Loucy (cell line): ENCODE measurements at regions not wholly inside any gene's neighbourhood (a gene's known extent, or its start where the extent isn't known, plus 50 kb on each side); places are given as distances from the start of the nearest gene placed in this dataset.

Experiments used
- H2AFZ ChIP-seq: fragments of 200-600 bp; sonication (generic); 2 replicates; pipeline ENCODE4 v1.6.0; 2016; ENCODE audit warnings: antibody characterized with exemption, mild to moderate bottlenecking, low read length, moderate library complexity
- H3F3A ChIP-seq: fragments of 200-600 bp; 2 replicates; pipeline ENCODE4 v1.6.0; 2016; ENCODE audit warnings: antibody characterized with exemption, low read depth, mild to moderate bottlenecking
- H3K27me3 ChIP-seq: fragments of 200-600 bp; sonication (generic); 2 replicates; pipeline ENCODE4 v1.6.1; 2014; ENCODE audit warnings: low read length, mild to moderate bottlenecking; ENCODE audit not compliant: insufficient read depth, poor library complexity, severe bottlenecking
- H3K36me3 ChIP-seq: fragments of 200-600 bp; sonication (generic); 2 replicates; pipeline ENCODE4 v1.6.1; 2016; ENCODE audit warnings: low read length; ENCODE audit not compliant: insufficient read depth
- H3K4me1 ChIP-seq: fragments of 200-600 bp; sonication (generic); 2 replicates; pipeline ENCODE4 v1.5.1; 2014; ENCODE audit warnings: low read length, mild to moderate bottlenecking; ENCODE audit not compliant: insufficient read depth, poor library complexity, severe bottlenecking
- H3K4me2 ChIP-seq: fragments of 200-600 bp; sonication (generic); 2 replicates; pipeline ENCODE4 v1.6.0; 2014; ENCODE audit warnings: antibody characterized with exemption, low read length, low read depth, mild to moderate bottlenecking; ENCODE audit not compliant: poor library complexity, severe bottlenecking
- H3K4me3 ChIP-seq: fragments of 200-600 bp; sonication (generic); 2 replicates; pipeline ENCODE4 v1.5.1; 2014; ENCODE audit warnings: low read length, mild to moderate bottlenecking, mixed read lengths; ENCODE audit not compliant: poor library complexity, severe bottlenecking
- H3K79me2 ChIP-seq: fragments of 200-600 bp; sonication (generic); 2 replicates; pipeline ENCODE4 v1.6.1; 2014; ENCODE audit warnings: low read length; ENCODE audit not compliant: insufficient read depth
- H3K9ac ChIP-seq: fragments of 200-600 bp; sonication (generic); 2 replicates; pipeline ENCODE4 v1.6.0; 2014; ENCODE audit warnings: mild to moderate bottlenecking, low read depth, low read length, moderate library complexity; ENCODE audit not compliant: poor library complexity, severe bottlenecking
- H3K9me2 ChIP-seq: fragments of 200-600 bp; sonication (generic); replicated peaks from 2 replicates; pipeline ENCODE4 v1.6.1; 2016; ENCODE audit warnings: low read depth, low read length, mixed read lengths
- H3K9me3 ChIP-seq: fragments of 200-600 bp; sonication (generic); 2 replicates; pipeline ENCODE4 v1.6.1; 2014; ENCODE audit warnings: mild to moderate bottlenecking, antibody characterized with exemption, low read length, low read depth; ENCODE audit not compliant: insufficient read depth
- H4K20me1 ChIP-seq: fragments of 200-600 bp; sonication (generic); 2 replicates; pipeline ENCODE4 v1.6.0; 2014; ENCODE audit warnings: antibody characterized with exemption, low read length, mild to moderate bottlenecking; ENCODE audit not compliant: insufficient read depth, poor library complexity, severe bottlenecking
- CTCF ChIP-seq: fragments of 200-600 bp; sonication (generic); conservative IDR thresholded peaks from 2 replicates; pipeline ENCODE4 v1.5.1; 2014; ENCODE audit warnings: mild to moderate bottlenecking, antibody characterized with exemption, low read length
- EZH2phosphoT487 ChIP-seq: fragments of 200-600 bp; IDR thresholded peaks from 2 replicates; pipeline ENCODE4 v1.6.1; 2018; ENCODE audit warnings: antibody characterized with exemption, mild to moderate bottlenecking, moderate library complexity, borderline replicate concordance

DNA sequence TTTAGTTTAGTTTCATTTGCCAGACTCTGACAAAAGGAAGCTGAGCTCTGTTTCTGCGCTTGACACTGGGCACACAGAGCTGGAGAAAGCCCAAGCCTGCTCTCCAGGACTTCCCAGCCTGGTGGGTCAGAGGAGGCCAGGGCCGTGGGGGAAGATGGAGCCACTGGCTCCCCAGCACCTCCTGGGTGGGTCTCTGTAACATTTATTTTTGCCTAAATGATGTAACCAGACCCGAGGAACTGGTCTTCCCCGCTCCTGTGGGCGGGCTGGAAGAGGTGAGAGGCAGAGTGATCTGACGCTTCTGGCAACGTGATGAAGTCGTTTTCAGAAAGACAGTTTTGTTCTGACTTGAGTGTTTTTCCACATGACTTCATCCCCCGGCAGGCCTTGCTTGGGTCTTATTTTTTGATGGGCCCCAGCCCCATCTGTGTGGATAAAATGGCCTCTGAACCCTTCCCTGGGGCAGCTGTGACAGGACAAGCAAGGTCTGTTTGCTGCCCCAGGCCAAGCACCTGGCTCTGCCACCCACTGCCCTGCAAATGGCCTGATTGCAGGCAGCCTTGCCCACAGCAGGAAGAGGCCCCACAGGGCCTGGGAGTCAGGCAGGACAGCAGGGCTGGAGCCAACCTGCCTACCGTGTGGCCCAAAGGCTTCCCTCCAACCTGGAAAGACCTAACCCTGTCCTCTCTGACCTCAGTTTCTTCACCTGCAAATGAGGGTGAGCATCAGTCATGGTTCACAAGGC, 304.9 kb upstream of the ZMIZ1 start:
- Histone ChIP-seq H3F3A (no peaks in the 10 kb centered on the region), H3K4me3 (no peak overlapping the region), H3K4me1 (no peaks in the 10 kb centered on the region), H3K79me2 (no peaks in the 10 kb centered on the region), H4K20me1 (no peaks in the 10 kb centered on the region), H3K4me2 (no peak overlapping the region), H3K9me2 (no peaks in the 10 kb centered on the region), H3K36me3 (no peaks in the 10 kb centered on the region), H3K9me3 (no peaks in the 10 kb centered on the region), H3K9ac (no peak overlapping the region), H3K27me3 (no peaks in the 10 kb centered on the region), H2AFZ (no peak overlapping the region)
- TF ChIP-seq EZH2phosphoT487 (no peak), CTCF (no peak)

DNA sequence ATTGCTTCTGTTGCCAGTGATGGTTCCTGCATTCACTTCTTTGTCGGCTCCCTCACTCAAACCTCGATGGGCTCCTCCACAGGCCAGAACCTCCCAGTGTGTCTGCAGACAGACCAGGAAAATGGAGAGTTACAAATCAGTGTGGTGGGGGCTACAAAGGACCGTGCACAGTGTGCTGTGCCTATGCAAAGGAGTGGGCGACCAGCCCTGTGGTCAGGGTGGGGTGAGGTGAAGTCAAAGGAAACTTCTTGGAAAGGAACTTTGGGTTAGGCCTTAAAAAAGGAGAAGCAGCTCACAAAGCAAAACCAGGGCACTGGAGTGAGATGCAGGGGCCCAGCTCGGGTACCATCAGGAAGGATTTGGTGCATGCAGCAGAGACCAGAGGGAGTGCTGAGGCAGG, 304.3 kb upstream of the ZMIZ1 start:
- Histone ChIP-seq H3K36me3 (no peaks in the 10 kb centered on the region), H3K27me3 (no peaks in the 10 kb centered on the region), H3K4me1 (no peaks in the 10 kb centered on the region), H2AFZ (0 out of 2 replicates have a peak overlapping the region, but pooled peaks have one; percentile 9), H3K79me2 (no peaks in the 10 kb centered on the region), H3F3A (no peaks in the 10 kb centered on the region), H3K4me3 (no peak overlapping the region), H4K20me1 (no peaks in the 10 kb centered on the region), H3K4me2 (no peak overlapping the region), H3K9ac (no peak overlapping the region), H3K9me3 (no peaks in the 10 kb centered on the region), H3K9me2 (no peaks in the 10 kb centered on the region)
- TF ChIP-seq CTCF (no peak), EZH2phosphoT487 (no peak)

DNA sequence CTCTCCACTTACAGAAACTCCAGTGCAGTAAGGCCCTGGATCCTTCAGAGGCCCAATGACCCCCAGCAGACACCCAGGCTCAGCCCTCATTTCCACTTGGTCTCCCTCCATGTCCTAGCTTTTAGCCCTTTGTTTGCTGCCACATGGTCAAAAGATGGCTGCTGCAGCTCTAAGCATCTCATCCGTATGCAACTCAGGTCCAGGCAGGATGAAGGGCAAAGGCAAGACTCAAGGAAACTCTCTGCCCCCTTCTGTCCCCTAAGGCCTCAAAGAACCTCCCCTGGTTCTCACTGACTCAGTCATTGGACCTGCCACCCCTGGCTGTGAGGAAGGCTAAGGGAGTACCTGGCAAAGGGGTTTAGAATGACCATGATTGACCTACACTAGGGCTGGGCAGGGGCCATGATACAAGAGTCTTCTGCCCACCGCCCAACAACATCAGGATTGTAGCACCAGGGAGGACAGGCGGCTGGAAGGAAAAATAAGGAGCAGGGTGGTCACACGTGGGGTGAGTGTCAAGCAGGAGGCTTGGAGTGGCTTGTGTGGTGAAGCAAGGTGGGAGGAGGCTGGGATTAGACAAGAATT, 303.8 kb upstream of the ZMIZ1 start:
- H2AFZ ChIP-seq, result 0 out of 2 replicates have a peak overlapping the region, but pooled peaks have one; percentile 9
- no peaks in the 10 kb centered on the region for H3K27me3 ChIP-seq
- H3K9ac ChIP-seq, result no peak overlapping the region
- H3K4me3 ChIP-seq, result no peak overlapping the region
- no peaks in the 10 kb centered on the region for H3K79me2 ChIP-seq
- H3K9me3 ChIP-seq, result no peaks in the 10 kb centered on the region
- no peak for TF ChIP-seq EZH2phosphoT487
- no peak for TF ChIP-seq CTCF
- H4K20me1 ChIP-seq, result no peaks in the 10 kb centered on the region
- H3F3A ChIP-seq, result no peaks in the 10 kb centered on the region
- no peaks in the 10 kb centered on the region for H3K36me3 ChIP-seq
- no peaks in the 10 kb centered on the region for H3K4me1 ChIP-seq
- no peaks in the 10 kb centered on the region for H3K9me2 ChIP-seq
- H3K4me2 ChIP-seq, result no peak overlapping the region
